NCI-H2196 (cell line): ENCODE measurements at regions not wholly inside any gene's neighbourhood (a gene's known extent, or its start where the extent isn't known, plus 50 kb on each side); places are given as distances from the start of the nearest gene placed in this dataset.
"Not testable (repeated sequence)": the region's sequence is repeated elsewhere in the genome, so short reads cannot be mapped to it uniquely, and the experiment has no call there.

Source experiments
- DNase-seq: peaks from one replicate; lab custom pipeline; 2025; ENCODE audit not compliant: unreplicated experiment; lab: John Stamatoyannopoulos, UW

DNA sequence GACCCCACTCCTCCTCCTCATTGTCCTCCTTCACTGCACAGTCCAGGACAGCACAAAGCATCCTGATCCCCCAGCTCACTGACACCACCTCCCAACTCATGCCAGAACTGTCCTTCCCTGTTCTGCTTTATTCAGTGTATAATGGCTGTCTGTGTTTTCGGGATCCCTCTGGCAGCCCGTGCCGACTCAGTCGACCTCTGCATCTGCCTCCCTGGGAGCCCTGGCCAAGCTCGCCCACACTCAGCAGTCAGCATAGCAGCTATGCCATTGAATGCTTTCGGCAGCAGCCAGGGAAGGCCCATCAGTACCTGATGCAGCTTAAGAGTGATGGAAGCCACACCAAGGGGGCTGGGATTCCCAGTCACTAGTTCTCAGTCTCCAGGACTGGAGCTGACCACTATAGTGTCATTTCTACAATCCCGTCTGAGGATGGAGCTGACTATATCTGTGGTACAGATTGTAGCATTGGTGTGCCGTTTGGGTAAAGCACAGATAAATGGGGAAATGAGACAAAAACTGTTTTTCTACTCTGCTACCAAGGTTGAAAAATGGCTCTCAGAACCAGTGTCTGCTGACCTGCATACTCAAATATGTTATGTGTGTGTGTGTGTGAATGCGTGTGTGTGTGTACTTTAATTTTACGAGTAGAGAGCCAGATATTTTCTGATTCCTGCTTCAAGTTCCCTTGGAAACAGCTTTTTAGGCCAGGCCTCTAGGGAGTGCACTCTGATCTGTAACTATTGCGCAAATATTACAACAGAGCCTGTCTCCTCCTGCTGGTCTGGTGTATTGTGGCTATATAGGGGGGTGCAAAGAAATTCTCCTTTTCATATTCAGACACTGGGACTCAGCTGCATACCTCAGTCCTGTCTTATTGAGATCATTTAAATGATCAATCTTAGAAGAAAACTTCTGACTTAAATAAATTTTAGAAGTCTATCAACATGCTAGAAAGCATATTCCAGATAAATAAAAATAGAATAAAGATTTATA lies 78.8 kb upstream of the TOP3B start:
- DNase-seq: peak; percentile 0

DNA sequence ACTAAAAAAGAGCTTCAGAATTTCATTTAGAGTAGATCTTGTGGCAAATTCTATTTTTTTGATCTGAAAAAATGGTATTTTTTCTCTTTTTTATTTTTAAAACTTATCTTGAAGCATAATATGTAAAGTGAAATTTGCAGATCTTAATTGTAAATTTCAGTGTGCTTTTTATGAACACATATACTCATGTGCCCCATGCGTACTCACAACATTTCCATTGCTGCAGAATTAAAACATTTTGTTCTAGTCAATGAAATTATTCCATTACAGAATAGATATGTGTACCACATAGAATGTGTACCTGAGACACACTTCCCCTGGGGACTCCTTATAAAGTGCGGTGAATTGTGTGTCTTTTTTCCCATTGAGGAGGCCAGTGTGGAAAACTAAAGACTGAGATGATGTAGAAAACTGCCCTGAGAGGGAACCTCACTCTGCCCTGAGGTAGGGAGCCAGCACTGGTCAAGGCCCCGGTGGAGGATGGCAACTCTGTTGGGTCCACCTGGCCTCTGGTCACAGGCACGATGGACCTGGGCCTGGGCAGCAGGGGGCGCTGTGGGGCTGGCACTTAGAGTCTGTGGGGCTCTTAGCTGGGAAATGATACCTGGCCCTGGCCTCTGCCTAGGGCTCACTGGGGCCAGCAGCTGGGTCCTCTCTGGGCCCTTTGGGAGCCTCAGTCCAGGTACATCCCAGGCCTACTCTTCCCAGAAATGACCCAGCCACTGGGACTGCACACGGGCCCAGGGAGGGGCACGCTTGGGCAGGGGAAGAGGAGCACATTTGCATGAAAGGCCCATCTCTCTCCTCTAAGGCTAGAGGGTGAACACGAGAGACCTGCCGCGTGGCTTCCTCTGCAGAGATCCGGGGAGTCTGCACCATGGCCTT lies 77.9 kb upstream of the TOP3B start:
- DNase-seq: peak; percentile 13

DNA sequence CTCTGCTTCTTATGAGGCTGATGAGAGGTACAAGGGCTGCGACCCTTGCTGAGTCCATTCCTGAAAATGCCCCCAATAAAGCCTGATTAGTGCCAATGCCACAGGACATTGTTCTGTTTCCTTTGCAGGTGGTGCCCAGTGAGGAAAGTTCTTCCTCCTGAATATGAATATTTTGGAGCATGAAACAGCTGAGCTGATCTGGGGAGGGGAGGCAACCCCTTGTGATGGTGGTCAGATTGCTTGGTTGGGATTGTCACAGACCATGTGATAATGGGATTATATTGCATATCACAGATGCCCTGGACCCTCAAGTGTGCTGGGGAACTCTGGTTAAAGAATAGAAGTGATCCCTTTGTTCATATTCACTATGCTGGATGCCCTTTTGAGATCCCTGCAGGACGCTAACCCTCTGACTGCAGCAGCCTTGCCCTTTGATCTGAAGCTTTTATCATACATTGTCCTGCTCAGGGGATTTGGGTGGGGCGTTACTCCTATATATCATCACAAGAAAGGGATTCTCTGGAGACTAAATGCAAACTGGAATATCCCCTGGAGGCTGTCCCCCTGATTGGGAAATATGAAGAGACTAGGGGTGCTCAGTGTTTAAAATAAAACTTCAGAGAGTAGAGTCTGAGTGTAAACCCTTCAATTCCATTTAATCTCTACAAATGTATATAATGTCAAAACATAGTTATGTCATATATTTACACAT lies 76.9 kb upstream of the TOP3B start:
- no peak for DNase-seq

DNA sequence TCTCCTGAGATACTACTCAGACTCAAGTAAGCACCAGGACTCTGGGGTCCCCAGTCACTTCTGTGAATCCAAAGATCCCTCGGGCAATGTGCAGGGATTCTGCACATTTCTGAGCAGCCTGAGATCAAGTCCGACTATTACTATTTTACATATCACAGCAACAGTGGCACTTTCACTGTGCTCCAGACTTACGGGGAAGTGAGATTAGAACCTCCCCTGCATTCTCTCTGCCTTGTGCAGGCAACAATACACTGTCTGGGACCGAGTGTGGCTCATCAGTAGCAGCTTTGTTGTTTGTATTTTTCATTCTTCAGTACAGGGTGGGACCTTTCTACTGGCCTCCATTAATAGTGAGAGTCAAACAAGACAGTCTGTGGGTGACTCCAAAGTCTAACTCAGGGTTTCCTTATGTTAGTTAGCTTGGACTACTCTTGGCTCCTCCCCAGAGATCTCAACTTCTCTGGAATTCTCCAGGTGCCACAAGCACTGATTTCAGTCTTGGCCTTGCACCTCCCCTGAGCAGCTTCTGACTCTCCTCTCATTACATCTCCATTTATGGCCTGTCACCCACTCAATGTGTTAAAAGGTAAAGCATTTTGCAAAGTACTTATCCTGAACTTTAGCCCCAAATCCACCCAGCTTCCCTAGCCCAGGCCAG lies 76.2 kb upstream of the TOP3B start:
- DNase-seq: no peak

DNA sequence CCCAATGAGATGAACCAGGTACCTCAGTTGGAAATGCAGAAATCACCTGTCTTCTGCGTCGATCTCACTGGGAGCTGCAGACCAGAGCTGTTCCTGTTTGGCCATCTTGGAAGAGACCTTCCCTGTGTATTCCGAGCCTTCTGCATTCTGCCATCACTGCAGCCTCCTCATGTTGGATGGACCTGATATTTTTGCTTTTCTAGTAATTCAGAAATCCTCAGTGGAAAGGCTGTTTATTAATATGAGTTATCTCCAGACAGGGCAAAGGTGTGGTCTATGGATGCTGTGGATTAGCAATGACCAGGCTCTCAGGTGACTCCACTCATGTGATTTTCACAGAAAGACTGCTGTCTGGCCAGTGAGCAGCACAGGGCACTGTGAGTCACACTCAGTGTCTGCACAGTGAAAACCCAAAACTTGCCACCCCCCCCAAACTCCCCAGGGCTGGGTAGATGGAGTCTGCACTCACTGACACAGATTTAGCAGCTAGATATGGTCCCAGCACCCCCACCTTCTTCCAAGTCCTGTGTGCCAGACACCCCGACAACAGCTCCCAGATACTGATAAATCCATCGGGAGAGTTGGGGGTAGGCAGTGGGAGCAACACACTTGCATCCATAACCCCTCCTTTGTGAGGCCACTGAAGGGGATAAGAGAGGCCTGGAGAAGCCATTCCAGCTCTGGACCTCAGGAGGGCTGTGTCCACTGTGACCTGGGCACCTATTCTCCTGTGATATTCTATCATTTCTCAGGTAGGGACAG lies 75.2 kb upstream of the TOP3B start:
- DNase-seq: no peak

DNA sequence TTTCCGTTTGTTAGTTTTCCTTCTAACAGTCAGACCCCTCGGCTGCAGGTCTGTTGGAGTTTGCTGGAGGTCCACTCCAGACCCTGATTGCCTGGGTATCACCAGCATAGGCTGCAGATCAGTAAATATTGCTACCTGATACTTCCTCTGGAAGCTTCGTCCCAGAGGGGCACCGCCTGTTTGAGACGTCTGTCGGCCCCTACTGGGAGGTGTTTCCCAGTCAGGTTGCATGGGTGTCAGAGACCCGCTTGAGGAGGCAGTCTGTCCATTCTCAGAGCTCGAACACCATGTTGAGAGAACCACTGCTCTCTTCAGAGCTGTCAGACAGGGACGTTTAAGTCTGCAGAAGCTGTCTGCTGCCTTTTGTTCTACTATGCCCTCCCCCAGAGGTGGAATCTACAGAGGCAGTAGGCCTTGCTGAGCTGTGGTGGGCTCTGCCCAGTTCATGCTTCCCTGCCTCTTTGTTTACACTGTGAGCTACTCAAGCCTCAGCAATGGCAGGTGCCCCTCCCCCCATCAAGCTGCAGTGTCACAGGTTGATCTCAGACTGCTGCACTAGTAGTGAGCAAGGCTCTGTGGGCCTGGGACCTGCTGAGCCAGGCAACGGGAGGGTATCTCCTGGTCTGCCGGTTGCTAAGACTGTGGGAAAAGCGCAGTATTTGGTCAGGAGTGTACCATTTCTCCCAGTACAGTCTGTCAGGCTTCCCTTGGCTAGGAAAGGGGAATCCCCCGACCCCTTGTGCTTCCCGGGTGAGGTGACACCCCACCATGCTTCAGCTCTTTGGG lies 74.4 kb upstream of the TOP3B start:
- DNase-seq: not testable (repeated sequence)

DNA sequence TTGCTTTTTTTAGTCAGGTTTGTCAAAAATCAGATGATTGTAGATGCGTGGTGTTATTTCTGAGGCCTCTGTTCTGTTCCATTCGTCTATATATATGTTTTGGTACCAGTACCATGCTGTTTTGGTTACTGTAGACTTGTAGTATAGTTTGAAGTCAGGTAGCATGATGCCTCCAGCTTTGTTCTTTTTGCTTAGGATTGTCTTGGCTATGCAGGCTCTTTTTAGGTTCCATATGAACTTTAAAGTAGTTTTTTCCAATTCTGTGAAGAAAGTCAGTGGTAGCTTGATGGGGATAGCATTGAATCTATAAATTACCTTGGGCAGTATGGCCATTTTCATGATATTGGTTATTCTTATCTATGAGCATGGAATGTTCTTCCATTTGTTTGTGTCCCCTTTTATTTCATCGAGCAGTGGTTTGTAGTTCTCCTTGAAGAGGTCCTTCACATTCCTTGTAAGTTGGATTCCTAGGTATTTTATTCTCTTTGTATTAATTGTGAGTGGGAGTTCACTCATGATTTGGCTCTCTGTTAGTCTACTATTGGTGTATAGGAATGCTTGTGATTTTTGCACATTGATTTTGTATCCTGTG lies 70.1 kb upstream of the TOP3B start:
- DNase-seq: not testable (repeated sequence)

DNA sequence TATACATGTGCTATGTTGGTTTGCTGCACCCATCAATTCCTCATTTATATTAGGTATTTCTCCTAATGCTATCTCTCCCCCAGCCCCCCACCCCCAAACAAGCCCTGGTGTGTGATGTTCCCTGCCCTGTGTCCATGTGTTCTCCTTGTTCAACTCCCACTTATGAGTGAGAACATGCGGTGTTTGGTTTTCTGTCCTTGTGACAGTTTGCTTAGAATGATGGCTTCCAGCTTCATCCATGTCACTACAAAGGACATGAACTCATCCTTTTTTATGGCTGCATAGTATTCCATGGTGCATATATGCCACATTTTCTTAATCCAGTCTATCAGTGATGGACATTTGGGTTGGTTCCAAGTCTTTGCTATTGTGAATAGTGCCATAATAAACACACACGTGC lies 68.4 kb upstream of the TOP3B start:
- not testable (repeated sequence) for DNase-seq

DNA sequence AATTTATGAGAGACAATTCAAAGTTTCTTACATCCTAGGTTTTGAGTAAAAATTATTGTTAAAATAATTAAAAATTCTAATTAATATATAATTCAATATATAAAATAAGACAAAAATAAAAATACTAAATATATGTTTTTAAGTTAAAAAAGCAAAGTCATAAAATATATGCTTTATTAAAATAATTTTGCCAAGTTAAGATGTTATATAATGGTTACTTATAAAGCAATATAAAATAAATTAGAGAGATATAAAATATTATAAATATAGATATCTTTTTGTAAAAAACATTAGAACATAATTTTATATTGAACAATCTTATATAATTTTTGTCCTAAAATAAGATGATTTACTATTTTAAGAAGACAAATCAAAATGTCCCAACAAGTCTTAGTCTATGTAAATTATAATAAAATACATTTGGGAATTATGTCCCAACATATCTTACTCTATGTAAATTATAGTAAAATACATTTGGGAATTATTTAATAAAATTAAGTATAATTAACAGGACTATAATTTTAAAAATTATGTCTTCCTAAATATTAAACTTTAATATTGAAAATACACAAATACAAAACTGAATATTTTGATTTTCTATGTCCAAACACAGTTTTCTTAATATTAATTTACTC lies 67.7 kb upstream of the TOP3B start:
- DNase-seq: no peak

DNA sequence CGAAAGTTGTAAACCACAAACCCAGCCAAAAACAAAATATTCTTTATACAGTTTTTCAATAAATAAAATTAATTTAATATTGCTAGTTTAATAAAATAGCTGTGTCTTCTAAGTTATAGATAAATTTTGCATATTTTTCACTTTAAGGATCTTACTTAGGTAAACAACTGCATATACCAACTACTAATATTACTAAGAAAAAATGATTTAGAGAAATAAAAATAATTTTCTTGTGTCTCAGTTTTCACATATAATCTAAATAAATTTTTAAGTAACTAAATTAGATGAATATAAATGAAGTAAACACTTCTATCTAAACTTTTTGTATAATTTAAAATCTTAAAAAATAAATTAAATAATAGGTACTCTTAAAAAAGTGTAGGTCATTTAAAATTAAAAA lies 67.1 kb upstream of the TOP3B start:
- DNase-seq: no peak

DNA sequence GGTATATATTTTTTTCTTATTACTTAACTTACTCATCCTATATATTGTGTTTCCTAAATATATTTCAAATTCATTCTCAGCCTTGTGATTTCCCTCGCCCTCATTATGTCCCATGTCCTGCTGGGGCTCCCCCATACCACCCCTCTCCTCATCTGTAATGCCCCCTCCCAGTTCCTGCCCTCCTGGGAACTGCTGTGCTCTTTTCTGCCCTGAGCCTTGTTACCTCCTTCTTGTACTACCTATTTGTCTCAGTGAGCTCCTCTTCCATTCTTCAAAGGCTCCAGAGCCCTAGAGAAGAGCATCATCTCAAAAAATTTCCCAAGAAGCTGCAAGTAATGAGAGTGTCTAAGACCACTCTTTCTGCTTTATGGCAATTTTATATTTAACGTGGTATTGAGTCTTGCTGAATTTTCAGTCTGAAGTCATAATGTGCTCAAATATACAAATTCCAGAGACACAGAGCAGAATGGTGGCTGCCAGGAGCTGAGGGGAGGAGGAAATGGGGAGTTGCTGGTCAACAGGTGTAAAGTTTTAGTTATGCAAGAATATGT lies 66.5 kb upstream of the TOP3B start:
- DNase-seq: no peak

DNA sequence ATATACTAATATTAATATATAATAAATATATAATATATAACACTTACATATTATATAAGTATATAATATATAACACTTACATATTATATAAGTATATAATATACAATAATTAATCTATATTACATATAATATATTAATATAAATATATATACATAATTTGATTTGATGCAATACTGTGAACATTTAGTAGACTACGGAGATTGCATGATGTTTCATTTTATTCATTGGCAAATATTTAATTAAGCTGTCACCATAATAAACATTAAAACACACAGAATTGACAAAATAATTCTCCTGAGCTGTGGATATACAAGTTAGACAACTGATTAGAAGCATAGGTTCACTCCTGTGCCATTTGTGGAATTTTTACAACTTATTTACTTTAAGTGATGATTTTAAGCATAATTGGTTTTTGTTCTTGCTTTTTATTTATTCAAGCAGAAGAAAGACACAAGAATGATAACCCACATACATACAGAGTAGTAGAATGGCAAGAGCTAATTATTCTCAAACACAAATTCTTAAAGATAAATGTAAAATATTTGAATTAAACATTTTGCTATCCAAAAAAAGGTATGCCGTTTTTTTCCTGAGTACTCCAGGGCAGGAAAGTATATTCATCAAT lies 65.8 kb upstream of the TOP3B start:
- no peak for DNase-seq

DNA sequence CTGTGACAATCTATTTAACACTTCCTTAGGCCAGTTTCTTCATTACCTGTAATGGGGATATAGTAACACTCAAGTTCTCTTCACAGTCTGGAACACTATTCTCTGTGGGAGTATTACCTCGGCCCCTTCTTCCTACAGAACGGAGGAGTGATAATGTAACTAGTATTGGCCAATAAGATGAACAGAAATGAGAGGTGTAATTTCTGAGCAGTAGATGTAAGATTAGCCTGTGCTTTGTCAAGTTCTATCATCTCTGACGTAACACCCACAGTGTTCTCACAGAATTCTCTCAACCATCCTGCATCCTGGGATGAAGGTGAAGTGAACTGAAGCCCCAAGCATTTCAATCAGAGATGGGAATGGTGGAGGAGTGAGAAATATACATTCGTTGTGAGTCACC lies 65.2 kb upstream of the TOP3B start:
- DNase-seq: no peak

DNA sequence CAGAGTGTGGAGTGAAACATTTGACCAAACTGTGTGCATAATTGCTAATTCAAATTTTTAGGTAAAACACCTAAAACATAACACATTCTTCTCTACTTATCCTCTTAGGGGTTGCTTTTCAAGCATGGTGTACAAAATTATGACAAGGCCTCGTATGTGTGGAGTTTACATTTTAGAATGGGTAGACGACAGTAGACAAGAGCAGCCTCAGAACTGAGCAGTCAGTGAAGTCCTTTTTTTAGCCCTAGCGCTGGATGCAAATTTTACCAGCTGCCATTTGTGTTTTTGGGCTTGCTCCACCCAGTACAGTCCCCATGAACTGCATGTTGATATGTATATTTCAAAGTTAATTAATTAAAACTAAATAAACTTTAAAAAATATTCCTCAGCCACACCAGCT lies 64.7 kb upstream of the TOP3B start:
- DNase-seq: no peak

DNA sequence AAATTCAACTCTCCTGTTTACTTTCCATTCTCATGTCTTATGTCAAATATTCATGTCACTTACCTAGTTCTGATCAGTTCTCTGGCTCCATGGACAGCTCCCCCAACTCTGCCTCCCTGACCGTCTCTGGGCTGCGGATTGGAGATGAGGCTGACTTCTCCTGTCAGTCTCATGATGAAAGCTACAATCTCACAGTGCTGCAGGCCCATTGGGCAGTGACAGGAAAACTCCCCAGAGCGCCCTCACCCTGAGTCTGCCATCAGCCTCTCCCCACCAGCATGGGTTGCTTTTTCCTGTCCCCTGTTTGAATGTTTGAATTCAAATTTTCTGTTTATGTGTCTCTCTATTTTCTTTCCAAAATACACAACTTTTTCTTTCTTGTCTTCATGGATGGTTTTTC lies 63.8 kb upstream of the TOP3B start:
- DNase-seq: no peak

DNA sequence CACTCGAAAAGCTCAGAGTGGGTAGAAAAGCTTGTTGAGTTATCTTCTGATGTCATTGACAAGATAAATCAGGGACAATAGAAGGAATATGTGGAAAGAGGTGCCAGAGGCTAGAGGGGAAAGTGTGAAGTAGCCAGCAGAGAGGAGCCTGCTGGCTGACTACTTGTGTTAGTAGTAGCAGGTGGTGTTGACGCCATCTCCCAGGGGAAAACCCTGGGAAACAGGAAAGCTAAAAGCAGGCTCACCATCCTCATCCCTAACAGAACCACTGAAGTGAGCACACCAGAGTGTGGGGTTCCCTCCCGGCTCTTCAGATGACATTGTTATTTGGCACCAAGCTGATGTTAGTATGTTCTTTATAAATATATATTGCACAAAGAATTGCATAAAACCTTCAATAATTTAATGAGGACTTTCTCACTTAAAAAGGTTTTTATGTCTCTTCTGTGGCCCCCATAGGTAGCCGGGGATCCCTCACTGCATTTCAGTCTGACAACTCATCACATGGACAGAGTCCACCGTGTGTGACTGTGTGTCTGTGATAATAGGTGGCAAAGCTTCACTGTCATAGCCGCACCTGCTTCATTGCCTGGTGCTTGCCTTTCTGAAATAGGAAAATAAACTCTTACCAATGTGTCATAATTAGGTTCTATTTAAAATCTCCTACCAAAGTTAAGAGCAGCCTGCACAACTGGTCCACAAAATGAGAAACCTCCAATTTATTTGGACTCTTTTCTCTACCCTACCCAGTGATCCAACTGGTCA lies 63.2 kb upstream of the TOP3B start:
- no peak for DNase-seq

DNA sequence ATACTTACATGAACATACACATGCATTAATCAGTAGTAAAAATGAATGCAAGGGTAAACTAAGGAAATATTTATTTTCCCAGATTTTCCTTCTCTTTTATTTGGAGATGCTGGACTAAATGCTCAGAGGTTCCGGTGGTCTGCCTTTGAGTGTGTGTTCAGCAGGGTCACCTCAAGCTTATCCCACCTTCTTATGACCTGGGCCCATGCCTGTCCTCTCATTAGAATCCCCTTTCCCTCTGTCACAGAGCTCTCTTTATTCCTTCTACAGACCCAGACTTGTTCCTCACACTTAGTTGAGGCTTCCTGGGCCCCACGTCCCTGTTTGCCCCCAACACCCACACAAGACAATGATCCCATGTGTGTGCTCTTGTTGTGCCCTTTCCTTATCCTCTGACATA lies 61.6 kb upstream of the TOP3B start:
- no peak for DNase-seq
